HG03025 (cell line): ENCODE measurements at regions not wholly inside any gene's neighbourhood (a gene's known extent, or its start where the extent isn't known, plus 50 kb on each side); places are given as distances from the start of the nearest gene placed in this dataset.
"Not testable (repeated sequence)": the region's sequence is repeated elsewhere in the genome, so short reads cannot be mapped to it uniquely, and the experiment has no call there.

ENCODE experiments used
- ATAC-seq: cut with Tn5 transposase; IDR thresholded peaks from one replicate; pipeline ENCODE4 v1.9.1; 2021; ENCODE audit warnings: mild to moderate bottlenecking, moderate library complexity; ENCODE audit not compliant: unreplicated experiment, low FRiP score

DNA sequence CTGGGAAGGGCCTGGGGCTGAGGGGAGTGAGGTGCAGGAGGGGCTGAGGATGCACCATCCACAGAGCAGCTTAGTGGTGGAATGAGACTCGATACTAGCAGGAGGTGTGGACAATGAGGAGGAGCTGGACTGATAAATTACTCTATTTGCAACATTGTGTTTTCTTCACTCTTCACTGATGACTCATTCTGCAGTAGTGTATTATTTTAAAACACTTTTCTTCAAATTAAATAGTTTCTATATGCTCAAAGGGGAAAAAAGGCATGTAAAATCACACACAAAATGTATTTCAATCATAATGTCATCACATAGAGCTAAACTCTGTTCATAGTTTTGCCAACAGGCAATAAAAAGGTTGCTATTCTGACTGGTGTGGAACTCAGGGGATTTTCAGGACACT is 467.0 kb upstream of the CTSO start:
- no peak for ATAC-seq

DNA sequence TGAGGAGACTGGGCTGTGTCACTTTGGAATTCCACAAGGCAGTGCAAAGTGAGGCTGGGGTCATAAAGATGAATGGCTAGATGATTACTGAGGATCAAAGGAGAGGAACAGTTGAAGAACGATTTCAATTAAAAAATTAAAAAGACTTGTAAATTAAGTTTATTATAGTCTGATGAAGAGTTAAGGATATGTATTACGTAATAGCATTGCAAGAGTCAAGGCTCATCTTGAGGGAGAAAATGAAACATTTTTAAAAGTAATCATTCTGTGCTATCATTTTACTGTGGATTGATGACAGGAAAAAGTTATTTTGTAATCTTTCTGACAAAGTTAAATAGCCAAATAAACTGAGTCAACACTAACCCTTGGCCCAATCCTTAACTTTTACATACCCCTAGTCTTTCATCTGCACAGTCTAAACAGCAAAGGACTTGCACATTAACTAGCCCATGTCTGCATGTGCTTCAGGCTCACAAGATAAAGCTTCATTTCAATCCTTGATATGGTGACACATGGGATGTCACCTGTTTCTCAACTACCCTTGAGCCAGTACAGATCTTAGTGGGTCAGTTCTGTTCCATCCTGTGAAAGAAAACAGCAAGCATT is 465.5 kb upstream of the CTSO start:
- no peak for ATAC-seq

DNA sequence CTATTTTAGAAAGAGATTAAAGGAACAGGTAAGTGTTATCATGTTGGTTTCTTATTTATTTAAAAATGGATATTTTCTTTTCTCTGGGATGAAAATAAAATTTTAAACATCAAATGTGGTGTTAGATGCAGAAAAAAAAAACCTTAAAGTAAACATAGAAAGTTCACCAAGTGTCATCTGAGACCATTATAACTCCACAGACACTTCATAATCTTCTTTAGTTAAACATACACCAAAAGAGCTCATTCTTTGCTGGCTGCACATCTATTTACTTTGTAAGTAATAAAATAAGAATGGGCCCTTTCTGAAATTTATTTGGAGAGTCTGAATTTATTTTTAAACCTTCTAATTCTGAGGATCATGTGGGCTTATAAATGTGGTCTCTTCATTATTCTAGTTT is 460.7 kb upstream of the CTSO start:
- no peak for ATAC-seq

DNA sequence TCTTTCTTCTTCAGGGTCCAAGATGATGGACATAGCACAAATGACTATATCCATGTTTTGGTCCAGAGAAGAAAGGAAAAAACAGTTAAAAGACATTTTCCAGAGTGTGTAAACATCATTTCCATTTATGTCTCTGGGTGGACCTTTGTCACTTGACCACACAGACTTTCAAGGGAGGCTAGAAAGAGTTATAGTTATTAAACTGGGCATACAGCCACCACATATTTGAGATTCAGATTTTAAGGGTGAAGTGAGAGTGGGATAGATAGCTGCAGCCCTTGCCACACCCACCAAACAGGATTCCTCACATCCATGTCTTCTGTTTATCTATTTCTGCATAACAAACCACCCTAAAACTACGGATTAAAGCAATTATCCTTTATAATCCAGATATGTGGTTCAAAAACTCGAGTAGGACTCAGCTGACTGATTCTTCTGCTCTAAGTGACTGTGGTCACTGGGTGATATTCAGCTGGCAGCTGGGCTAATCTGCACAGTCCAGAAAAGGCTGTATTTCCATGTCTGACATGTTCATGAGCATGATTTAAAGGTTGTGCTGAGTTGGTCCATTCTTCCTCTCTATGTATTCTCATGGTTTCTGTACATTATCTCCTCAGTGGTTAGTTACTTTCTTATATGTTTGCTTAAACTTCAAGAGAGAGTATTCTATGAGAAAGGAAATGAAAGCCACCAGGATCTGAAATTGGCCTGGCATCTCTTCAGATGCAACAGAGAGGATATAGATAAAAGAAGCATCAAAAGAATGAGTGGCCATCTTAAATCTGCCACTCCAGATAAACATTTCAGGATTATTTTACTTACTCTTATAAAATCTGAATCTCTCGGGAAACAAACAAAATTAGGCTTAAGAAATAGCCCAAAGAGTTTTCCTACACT is 459.8 kb upstream of the CTSO start:
- ATAC-seq, result no peak

DNA sequence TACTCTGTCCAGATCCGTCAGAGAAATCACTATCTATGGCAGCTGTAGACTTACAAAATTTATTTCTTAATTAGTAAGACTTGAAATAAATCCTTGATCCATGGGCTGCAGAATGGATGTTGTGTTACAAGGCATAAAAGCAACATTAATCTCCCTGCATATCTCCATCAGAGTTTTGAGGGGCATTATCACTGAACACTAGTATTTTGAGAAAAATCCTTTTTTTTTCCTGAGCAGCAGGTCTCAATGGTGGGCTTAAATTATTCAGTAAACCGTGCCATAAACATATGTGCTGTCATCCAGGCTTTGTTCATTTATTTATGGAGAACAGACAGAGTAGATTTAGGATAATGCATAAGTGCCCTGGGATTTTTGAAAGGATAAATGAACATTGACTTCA is 457.9 kb upstream of the CTSO start:
- ATAC-seq, result no peak

DNA sequence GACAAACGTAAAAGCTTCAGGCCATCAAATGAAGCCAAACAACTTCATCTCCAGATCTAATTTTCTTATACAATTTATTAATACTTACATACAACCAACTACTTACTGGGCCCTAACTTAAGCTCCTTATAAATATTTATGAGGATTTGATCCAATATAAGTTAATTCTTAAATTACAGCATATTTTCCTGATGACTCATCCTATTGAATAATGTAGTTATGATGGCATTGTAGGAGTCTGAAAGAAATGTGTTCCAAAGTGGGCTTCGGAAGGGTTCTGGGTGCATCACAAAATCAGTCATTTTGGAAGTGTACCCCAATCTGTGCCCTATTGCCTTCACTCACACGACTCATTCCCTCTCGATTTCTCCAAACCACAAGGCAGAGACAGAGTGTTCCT is 455.1 kb upstream of the CTSO start:
- ATAC-seq, result no peak

DNA sequence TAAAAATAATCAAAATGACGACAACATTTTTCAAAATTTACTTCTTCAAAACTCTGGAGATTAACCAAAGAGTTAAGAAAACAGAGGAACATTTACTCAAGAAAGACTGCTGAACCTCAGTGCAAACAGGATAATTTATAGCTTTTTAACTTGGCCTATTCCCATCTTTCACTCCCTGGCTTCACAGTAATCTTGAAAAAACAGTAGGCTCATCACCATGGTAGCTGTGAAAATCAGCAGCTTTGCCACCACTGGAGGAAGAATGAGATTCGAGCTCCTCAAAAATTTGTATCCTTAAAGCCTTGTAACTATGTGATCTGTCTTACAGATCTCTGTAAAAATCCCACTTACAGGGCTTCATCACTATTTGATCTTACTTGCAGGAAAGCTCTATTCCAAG is 447.7 kb upstream of the CTSO start:
- ATAC-seq, result no peak

DNA sequence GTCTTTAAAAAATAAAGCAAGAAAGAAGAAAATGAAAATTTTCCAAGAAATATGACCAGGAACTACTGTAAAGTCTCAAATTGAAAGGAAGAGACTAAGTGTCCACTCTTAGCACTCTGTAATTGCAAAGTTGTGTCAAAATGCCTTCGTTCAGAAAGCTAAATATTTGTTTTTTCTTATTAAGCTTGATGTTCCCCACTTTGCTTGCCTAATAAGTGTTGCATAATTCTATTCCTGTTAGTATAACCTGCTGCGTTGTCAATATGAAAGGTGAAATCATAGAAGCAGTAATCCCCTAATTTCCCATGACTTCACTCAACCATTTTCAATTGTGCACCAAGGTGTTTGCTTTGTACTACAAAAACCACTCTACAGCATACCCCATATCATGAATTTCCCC is 442.9 kb upstream of the CTSO start:
- no peak for ATAC-seq

DNA sequence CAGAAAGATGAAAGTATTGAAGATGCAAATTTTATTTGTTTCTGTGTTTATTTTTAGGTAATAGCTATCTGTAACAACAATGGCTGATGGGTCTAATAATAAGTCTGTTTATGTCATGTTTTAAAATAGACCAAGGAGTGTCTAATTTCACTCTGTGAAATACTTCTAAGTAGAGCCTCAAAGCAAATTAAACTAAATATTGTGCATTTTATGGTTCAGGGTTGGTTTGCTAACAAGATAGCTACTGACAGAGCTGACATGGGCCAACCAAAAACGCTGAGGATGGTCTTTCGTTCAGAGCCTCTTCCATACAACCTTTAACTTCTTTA is 437.6 kb upstream of the CTSO start:
- no peak for ATAC-seq

DNA sequence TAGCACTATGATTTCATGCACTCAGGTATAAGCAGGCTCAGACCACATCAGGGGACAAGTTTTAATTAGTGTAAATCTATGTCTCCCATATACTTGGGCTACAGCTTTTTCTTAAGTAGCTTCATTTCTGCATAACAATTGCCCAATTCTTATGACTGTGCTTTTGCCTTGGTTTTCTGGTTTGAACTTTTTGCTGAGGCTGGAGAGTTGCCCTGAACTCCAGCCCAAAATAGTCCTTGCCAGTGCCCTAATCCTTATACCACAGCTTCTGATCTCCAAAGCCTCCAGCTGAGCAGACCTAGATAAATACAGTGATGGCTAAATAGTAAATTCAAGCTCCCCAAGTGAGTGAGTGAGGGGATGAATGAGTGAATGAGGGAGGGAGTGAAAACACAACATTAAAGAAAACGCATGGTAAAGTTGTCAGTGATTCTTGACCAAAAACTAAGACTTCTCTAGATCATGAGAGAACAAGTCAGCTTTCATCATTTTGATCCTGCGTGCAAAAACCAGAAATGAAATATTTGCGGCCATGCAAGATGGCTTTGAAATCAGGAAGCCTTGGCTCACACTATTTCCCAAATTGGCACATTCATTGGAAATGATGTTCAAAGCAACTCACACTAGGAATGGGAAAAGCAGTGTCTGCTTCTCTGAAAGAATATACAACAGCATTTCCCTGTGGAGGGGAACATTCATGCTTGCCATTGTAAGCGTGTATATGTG is 437.1 kb upstream of the CTSO start:
- ATAC-seq, result no peak

DNA sequence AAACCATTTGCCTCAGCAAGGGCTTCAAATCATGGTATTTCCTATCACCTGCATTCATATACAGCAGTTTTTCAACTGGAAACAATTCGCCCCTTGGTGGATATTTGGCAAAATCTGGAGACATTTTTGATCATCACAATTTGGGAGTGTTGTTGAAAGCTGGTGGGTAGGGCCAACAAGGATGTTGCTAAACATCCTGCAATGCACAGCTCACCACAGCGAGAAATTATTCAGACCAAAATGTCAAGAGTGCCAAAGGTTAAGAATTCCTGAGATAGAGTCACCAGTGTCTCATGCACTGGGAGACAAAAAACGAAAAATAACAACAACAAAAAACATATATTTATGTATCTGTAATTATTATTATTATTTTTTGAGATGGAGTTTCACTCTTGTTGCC is 435.2 kb upstream of the CTSO start:
- no peak for ATAC-seq

DNA sequence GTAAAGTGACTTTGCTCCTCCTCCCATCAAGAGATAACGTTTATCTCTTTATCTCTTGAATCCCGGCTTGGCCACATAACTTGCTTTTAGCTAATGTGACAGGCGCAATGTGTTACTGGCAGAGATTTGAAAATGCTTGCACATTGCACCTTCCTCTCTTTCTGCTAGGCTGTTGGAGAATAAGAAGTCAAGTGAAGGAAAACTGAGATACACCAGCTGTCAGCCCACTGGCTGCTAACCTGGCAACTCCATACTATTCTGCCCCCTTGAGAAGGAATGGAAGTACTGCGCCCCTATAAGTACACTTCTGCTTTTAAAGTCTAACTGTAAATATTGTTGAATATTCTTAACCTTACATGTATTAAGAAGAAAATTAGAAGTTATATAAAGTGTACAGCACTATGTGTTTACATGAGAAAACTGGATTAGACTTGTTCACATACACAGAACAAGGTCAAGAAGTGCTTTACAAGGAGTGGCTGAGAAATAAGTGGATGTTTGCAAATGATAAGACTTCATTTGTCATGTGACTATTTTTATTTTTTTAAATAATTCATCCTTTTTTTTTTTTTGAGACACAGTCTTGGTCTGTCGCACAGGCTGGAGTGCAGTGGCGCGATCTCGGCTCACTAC is 424.5 kb upstream of the CTSO start:
- no peak for ATAC-seq

DNA sequence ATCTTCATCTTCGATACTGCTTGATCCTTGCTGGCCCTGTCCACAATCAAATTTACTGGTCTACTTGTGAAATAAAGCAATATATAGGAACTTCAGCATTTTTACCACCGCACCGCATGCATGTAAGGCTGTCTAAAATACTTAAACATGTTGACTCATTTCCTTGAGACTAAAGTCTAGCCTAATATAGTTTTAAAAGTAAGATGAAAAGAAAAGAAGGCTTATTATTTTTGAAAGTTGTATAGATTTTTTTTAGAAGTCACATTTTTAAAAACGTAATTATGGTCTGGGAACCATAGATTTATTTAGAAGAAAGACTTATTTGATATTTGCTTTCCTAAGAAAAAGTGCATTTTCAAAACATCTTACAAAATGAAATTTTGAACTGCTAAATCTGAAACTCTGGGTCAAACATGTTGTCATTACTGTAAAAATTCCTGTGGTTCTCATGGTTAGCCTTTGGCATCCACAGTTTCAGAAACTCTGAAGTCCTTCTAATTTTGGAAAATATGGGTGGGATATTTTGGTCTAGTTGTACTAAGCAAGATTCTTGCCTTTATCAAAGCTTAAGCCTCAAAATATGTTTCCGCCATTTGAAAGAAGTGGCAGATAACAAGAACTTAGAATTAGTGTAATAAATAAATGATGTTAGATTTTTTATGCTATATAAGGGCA is 423.5 kb upstream of the CTSO start:
- ATAC-seq, result no peak

DNA sequence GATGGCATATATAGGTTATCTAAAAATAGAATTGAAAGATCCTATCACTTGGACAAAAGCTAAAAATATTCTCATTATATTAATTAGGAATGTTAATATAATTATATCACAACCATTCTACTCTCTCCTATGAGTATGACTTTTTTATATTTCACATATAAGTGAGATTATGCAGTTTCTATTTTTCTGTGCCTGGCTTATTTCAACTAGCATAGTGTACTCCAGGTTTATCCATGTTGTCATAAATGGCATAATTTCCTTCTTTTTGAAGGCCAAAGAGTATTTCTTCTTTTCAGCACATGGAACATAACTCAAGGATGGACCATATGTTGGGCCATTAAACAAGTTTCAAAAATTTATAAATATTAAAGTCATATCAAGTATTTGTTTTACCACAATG is 421.2 kb upstream of the CTSO start:
- ATAC-seq, result no peak

DNA sequence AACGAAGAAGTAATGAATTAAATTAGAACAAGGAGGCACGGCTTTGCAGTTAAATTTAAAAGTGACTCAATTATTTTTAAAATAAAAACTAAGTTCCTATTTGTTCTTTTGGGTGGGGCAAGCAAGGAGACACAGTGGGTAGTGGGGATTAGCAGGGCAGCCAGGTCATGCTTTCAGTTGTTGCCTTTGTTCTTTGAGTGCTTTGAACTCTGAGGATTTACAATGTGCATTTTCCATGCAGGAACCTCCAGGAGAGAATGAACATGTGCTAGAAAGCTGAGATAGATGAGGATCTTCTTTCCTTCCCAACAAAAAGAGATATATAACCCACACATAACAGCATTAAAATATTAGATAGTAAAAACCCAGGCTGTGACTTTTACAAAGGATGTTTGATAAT is 420.4 kb upstream of the CTSO start:
- ATAC-seq, result no peak

DNA sequence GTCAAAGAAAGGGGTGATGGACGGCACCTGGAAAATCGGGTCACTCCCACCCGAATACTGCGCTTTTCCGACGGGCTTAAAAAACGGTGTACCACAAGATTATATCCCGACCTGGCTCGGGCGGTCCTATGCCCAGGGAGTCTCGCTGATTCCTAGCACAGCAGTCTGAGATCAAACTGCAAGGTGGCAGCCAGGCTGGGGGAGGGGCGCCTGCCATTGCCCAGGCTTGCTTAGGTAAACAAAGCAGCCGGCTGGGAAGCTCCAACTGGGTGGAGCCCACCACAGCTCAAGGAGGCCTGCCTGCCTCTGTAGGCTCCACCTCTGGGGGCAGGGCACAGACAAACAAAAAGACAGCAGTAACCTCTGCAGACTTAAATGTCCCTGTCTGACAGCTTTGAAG is 413.8 kb upstream of the CTSO start:
- ATAC-seq, result not testable (repeated sequence)

DNA sequence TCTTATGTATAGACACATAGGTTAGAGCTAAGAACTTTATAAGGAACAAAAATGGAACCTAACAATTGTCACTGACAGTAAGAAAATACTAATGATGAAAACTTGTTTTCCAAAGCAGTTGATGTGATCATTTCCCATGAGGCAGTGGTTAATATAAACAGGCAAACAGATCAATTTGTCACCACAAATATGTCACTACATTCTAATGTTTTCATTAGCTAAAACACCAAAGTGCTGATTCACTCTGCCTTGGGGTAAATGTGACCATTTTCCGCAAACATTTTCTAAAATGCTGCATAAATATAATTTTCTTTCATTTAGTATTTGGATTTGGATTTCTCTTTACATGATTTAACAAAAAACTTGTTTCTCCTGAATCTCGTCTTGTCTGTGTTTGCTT is 408.9 kb upstream of the CTSO start:
- no peak for ATAC-seq

DNA sequence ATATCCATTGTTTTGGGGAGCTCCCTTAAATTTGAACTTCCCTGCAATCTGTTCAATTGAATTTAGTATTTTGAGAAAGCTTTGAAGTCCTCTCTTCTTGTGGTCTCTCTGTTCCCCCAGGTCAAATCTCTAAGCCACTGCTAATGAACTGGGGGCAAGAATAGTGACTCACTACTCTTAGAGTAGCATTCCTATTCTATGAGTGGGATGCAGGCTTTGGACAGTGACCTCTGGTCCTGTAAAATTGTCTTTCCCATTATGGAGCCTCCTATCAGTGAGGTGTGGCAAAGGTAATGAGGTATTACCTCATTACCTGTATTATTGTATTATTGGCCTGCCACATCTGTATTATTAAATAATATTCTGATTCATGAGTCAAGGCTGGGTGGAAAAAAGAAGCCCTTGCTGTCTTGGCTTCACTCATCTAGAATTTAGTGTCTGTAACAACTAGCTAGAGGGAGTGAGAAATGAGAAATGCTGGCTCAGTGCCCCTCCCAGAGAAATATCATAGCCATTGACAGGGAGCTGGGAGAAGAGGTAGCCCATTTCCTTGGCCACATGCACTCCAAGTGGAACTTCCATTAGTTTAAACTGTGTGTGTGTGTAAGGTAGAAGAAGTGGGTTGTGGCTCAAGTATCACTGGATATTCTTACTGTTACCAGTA is 393.9 kb upstream of the CTSO start:
- no peak for ATAC-seq

DNA sequence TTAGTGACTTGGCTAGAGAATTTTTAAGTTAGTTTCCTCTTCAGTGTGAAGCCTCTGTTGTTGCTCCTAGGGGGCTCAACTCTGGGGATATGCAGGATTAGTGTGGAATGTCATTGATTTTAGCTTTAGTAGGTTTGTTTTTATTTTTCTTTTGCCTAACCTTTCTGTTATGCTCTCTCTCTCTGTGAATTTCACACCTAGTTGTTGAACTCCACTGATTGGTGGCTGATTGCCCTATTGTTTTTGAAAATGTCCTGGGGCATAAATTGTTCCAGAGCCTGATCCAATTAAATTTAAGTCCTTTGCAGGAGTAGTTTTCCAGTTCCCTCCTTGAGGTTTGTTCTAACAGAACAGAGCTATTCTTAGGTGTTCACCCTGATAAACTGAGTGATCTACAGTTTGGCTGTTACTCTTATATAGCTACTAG is 393.3 kb upstream of the CTSO start:
- ATAC-seq, result no peak

DNA sequence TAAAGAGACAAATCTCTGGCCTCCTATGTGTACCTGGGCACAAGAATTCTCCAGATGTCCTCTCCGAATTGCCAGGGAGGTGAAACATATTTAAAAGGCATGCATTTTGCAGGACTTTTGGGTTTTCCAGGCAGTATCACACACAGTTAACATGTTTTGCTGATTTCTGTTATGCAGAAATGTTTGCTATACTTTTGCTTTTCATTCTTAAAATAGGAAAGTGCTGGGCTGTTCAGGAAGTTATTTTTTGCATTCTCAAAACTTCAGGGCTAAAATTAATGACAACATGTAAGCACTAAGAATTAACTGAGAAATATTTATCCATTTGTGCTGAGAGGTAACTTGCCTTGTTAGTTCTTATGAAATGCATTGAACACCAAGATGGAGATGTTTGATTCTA is 390.7 kb upstream of the CTSO start:
- ATAC-seq, result no peak
